ENCODE measurements at regions not wholly inside any gene's neighbourhood (a gene's known extent, or its start where the extent isn't known, plus 50 kb on each side); places are given as distances from the start of the nearest gene placed in this dataset.

DNA sequence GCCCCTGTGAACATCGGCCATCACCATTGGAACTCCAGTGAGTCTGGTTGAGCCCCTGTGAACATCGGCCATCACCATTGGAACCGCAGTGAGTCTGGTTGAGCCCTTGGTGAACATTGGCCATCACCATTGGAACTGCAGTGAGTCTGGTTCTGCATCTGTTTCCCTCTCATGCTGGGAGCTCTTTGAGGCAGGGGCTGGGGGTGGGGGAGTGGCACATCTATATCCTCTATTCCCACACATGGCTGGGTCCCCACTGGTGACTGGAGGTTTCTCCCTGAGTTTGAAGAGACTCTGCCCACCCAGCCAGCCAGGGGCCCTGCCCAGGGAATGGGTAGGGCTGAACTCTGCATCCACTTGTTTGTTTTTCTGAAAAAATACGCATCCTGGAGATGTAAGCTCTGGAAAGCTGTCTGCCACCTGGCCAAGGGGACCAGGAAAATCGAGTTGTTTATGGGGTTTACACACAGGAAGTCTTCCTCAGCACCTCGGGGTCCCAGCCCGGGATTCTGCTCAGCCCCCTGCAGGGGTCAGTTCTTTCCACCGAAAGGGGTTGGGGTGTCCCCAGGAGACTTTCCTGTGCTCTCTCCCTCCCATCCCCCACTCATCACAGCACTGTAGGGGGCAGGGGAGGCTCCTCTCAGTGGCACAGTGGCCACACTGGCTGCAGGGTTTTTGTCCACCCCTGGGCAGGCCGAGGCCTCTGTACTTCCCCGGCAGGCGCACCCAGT lies 170.5 kb upstream of the GSC start:
- no peaks in the 10 kb centered on the region for H3K9me3 Mint-ChIP-seq
- no peak overlapping the region for H3K4me3 Mint-ChIP-seq

More for the DNA sequence above, 170.5 kb upstream of the GSC start:
- Histone ChIP-seq H3K4me1 (ENCODE audit: insufficient read depth) (no peaks in the 10 kb centered on the region), H4K20me1 (replicated peaks; ENCODE audit: insufficient read depth) (no peaks in the 10 kb centered on the region), H2AFZ (no peak overlapping the region), H3F3A (replicated peaks; ENCODE audit: low read depth) (no peaks in the 10 kb centered on the region), H3K4me2 (no peak overlapping the region), H3K9me2 (ENCODE audit: insufficient read depth) (0 out of 2 replicates have a peak, but pooled peaks cover 4% of the 10 kb centered on the region), H3K79me2 (replicated peaks; ENCODE audit: insufficient read depth) (no peaks in the 10 kb centered on the region), H3K27me3 (ENCODE audit: insufficient read depth) (no peaks in the 10 kb centered on the region), H3K36me3 (ENCODE audit: insufficient read depth) (no peaks in the 10 kb centered on the region), H3K27ac (ENCODE audit: low read depth) (no peak overlapping the region), H3K4me3 (no peak overlapping the region)
- TF ChIP-seq ZNF114 (CRISPR knock-in tag; IDR thresholded peaks at IDR 0.05) = no peak
- TF ChIP-seq ZNF331 (CRISPR knock-in tag; IDR thresholded peaks at IDR 0.05; ENCODE audit: low read depth) = no peak
- TF ChIP-seq CREB1 (CRISPR knock-in tag; IDR thresholded peaks at IDR 0.05; ENCODE audit: low read depth) = no peak
- no peak for TF ChIP-seq EZH2 (IDR thresholded peaks at IDR 0.05; ENCODE audit: low read depth, unreplicated experiment)
- TF ChIP-seq CTCF (conservative IDR thresholded peaks at IDR 0.05; ENCODE audit: low read depth in 2 of 2) = no peak
- no peak for TF ChIP-seq EZH2phosphoT487 (IDR thresholded peaks at IDR 0.05; ENCODE audit: unreplicated experiment)
- no peak for TF ChIP-seq JUNB (IDR thresholded peaks at IDR 0.05; ENCODE audit: unreplicated experiment)
- TF ChIP-seq STAT1 (IDR thresholded peaks at IDR 0.05; ENCODE audit: unreplicated experiment) = no peak
- TF ChIP-seq POLR2AphosphoS5 (IDR thresholded peaks at IDR 0.05; ENCODE audit: low read depth) = no peak
- no peak for TF ChIP-seq REST (IDR thresholded peaks at IDR 0.05; ENCODE audit: unreplicated experiment)
- TF ChIP-seq, protein P1, sequence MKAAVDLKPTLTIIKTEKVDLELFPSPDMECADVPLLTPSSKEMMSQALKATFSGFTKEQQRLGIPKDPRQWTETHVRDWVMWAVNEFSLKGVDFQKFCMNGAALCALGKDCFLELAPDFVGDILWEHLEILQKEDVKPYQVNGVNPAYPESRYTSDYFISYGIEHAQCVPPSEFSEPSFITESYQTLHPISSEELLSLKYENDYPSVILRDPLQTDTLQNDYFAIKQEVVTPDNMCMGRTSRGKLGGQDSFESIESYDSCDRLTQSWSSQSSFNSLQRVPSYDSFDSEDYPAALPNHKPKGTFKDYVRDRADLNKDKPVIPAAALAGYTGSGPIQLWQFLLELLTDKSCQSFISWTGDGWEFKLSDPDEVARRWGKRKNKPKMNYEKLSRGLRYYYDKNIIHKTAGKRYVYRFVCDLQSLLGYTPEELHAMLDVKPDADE (IDR thresholded peaks at IDR 0.05) = no peak
- TF ChIP-seq ZNF462 (CRISPR knock-in tag; IDR thresholded peaks at IDR 0.05) = no peak
- TF ChIP-seq NANOG (IDR thresholded peaks at IDR 0.05; ENCODE audit: borderline replicate concordance) = no peak
- Mint-ChIP-seq H3K36me3 (ENCODE audit: low read depth) (no peaks in the 10 kb centered on the region), H3K27me3 (ENCODE audit: insufficient read depth, low read depth, poor library complexity) (peaks cover 2% of the 10 kb centered on the region), H3K27ac (no peak overlapping the region), H3K4me1 (no peaks in the 10 kb centered on the region)
- DNase-seq (ENCODE audit: low spot score) (no peak), ATAC-seq (no peak)
